NCI-H2029 (cell line): ENCODE measurements at regions not wholly inside any gene's neighbourhood (a gene's known extent, or its start where the extent isn't known, plus 50 kb on each side); places are given as distances from the start of the nearest gene placed in this dataset.
"Not testable (repeated sequence)": the region's sequence is repeated elsewhere in the genome, so short reads cannot be mapped to it uniquely, and the experiment has no call there.

Experiments used
- DNase-seq: peaks from one replicate; lab custom pipeline; 2025; lab: John Stamatoyannopoulos, UW

GRCh38 chr3:35275768-35276167, 363.6 kb upstream of the ARPP21 start:
- DNase-seq, result no peak

DNA sequence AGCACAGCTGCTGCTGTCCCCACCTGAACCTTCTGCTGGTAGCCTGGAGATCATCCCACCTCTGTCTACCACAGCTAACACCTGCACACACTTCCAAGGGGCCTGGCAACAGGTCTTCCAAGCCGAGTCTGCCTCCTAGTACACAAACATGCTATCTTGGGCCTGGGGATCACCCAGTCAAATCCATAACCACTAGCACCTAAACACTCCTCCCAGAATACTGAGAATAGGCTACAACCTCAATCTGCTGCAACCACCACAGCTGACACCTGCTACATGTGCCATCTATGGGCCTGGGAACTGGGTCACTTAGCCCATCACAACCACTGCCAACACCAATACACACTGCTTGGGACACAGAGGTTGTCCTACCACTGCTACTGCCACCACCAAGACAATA, 362.8 kb upstream of the ARPP21 start:
- no peak for DNase-seq

- no peak for DNase-seq
Measured at GRCh38 chr3:35291471-35292236, 347.7 kb upstream of the ARPP21 start.

GRCh38 chr3:35292568-35292967, 346.8 kb upstream of the ARPP21 start:
- DNase-seq, result no peak

GRCh38 chr3:35295906-35296305, 343.4 kb upstream of the ARPP21 start:
- no peak for DNase-seq

- no peak for DNase-seq
Measured at GRCh38 chr3:35296533-35296932, 342.8 kb upstream of the ARPP21 start.

GRCh38 chr3:35296944-35297343, 342.4 kb upstream of the ARPP21 start:
- not testable (repeated sequence) for DNase-seq

DNA sequence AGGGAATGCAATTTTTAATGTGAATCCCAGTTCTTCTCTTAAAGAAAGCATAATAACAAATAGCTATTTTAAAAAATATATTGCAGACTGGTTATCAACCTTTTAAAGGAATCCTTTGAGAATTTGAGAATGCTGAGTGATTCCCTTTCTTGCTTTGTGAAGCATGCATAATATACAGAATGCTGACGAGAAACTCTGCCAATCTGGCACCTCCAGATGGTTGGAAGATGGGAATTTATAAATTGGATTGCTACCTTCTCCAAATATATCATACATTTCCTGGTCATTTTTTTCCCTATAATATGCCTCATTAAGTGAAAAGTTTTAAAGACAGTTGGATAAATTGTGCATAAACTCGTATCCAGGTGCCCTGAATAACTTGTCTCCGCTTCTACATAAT, 333.9 kb upstream of the ARPP21 start:
- DNase-seq, result no peak

DNA sequence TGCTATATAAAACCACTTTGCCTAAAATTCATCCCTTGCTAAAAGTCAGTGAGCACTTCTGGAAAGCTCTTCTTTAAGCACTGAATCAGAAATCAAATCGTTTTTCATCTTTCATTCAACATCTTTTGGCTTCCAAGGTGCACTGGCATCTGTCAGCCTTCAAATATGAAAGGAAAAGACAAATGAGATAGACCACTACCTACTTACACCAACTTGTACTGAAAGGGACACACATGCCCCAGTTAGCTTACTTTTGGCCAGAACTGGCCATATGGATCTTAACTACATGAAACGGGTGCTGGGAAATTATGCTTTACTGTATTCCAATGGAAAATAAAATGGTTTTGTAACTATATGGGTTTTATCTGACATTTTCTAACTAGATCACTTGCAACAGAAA, 332.0 kb upstream of the ARPP21 start:
- no peak for DNase-seq

- not testable (repeated sequence) for DNase-seq
Measured at GRCh38 chr3:35316841-35317240, 322.5 kb upstream of the ARPP21 start.

GRCh38 chr3:35320646-35321407, 318.5 kb upstream of the ARPP21 start:
- no peak for DNase-seq

DNA sequence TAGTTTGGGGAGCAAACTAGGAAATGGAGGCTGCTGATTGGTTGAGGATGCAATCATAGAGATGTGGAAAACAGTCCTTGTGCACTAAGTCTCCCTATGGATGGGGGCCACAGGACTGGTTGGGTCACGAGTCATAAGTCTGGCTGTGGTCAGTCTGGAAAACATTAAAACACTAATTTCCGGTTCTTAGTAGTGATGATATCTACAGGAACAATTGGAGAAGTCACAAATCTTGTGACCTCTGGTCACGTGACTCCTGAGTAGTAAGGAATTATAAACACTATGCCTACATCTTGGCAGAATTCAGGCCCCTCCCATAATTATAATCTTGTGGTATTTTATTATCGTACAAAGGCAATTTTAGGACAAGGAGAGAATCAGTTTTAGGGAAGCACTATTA, 317.3 kb upstream of the ARPP21 start:
- no peak for DNase-seq

DNA sequence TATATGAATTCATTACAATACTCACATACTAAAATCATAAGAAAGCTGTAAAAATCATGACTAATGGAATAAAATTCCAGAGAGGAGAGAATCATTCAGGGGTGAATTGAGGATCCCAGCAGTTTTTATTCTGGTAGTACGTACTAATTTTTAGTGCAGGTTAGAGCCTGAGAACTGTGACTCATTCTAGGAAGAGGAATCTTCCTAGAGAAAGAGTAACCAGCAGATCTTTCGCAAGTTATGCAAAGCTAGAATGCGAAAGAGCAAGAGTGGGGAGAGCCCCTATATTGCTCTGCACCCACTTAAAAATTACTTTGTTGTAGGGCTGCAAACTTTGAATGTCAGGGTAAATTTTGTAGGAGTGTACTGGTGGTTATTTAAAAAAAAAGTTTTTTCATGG, 303.6 kb upstream of the ARPP21 start:
- no peak for DNase-seq

- no peak for DNase-seq
Measured at GRCh38 chr3:35336601-35337000, 302.7 kb upstream of the ARPP21 start.

DNA sequence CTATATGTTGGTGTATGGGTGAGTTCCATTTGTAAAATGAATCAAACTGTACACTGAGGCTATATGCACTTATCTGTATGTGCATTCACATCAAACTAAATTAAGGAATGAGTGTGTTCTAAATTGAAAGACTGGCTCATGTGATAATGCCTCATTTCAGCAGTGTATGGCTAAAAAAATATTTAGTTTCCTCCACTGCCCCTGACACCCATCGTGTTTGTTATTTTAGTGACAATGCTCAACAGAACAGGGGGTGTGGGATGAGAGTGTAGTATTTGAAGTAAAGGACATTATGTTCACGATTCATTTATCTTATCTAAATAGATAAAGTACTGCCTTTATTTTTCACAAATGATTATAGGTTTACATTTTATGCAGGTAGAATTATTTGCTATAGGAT, 301.1 kb upstream of the ARPP21 start:
- DNase-seq, result no peak

DNA sequence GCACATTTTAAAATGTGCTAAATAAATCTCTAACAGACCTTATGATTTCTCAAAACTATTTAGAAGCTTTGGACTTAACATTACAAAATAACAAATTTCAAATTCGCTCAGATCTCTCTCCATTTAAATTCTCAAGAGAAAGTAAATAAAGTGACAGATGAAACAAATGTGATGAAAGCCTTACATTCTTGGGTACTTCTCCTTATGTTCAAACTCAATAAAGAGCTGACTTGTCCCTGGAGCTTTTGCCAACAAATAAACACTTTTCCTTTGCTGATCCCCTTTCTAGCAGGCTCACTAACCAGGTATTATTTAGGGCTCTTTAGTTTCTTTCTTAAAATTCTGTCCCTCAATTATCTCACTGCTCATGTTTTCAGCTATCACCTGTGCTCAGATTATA, 259.1 kb upstream of the ARPP21 start:
- no peak for DNase-seq

GRCh38 chr3:35383216-35383615, 256.1 kb upstream of the ARPP21 start:
- DNase-seq, result no peak

DNA sequence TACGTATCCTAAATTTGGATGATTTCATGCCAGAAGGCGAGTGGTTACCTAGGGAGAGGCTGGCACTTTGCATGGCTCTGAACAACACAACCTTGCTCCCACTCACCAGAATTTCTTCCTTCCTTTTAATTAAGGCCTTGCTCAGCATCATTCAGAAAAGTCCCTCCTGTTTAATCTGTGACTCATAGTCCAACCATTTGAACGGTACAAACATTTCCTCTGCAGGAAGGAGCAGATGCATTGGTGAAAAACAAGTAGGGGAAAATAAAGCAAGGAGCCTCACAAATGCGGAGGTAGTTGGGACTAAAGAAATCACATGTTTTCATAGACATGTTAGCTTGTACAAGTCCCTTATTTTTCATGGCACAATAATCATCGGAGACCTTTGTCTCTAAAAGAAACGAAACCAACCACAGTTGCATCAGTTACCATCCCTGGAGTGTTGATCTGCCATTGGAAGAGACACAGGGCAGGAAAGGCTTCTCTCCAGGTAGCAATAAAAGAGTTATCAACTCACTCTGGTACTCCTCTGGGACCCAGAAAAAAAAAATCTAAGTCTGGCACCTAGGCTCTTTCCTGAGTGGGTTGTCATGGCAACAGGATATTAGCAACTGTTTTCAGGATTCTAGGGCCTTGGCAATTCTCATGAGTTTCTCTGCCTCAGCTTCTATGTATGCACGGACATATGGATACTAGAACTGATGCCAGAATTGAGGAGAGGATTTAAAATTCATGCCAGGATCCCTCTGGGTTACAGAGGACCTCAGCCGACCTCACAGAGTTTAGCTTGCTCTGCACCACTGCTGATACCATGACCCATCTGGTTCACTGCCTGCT, 255.4 kb upstream of the ARPP21 start:
- DNase-seq, result no peak

GRCh38 chr3:35385271-35385670, 254.1 kb upstream of the ARPP21 start:
- no peak for DNase-seq

DNA sequence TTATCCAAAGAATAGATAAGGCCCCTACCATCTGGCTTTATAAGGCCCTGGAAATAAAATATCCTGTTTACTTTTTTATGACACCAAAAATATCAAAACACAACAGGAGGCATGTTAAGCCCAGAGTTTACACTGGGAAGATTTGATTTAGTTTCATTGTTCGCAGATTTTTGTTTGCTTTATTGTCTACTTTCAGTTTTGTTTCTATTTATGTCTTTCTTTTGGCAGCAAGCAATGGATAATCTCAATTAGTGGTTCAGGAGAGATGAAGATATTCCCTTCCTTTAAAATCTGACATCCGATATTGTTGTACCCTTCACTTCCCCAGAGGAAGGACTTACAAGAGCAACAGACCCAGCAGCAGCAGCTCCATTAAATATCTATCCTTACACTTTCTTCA, 249.4 kb upstream of the ARPP21 start:
- DNase-seq, result no peak

GRCh38 chr3:35392187-35392586, 247.1 kb upstream of the ARPP21 start:
- no peak for DNase-seq

GRCh38 chr3:35393901-35394799, 245.2 kb upstream of the ARPP21 start:
- no peak for DNase-seq
